ENCODE measurements at regions not wholly inside any gene's neighbourhood (a gene's known extent, or its start where the extent isn't known, plus 50 kb on each side); places are given as distances from the start of the nearest gene placed in this dataset.

DNA sequence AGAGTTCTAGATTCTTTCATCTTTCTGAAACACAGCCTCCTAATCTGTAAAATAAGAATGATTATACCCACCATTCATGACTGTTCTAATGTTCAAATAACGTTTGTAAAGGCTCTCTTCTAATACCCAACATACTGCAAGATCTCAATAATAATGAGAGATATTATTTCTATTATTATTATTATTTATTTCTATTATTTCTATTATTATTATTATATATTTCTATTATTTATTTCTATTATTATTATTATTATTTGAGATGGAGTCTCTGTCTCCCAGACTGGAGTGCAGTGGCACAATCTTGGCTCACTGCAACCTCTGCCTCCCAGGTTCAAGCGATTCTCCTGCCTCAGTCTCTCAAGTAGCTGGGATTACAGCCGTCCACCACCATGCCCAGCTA lies 395.5 kb downstream of the EFNB2 start:
- H3K9me3 Mint-ChIP-seq, result peaks cover 4% of the 10 kb centered on the region; the same call in 1 of the 3 replicates
- no peak for ATAC-seq
- peaks cover 23% of the 10 kb centered on the region for H3K4me1 Mint-ChIP-seq

DNA sequence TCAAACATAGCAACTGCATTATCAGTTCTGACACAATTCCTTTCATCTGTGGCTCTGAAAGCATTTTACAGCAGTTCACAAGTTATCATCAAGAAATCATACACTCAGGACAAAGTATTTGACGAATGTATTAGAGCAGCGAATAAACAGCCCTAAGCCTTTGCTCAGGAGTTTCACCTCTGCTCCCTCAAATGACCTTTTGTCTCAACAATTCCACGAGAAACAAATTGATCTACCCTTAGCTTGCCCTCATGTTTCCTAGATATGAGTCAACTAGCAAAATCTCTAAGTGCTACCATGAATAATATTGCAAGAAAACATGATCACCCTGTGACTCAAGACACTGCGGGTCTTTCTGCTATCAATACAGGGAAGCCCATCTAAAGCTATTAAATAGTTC lies 396.1 kb downstream of the EFNB2 start:
- Mint-ChIP-seq H3K4me3 (no peak overlapping the region), H3K9me3 (peaks cover 8% of the 10 kb centered on the region), H3K27me3 (ENCODE audit: insufficient read depth, low read depth, poor library complexity) (no peaks in the 10 kb centered on the region), H3K27ac (no peak overlapping the region), H3K36me3 (ENCODE audit: low read depth) (peaks cover 6% of the 10 kb centered on the region), H3K4me1 (peaks cover 19% of the 10 kb centered on the region)
- Histone ChIP-seq H3K27ac (ENCODE audit: low read depth) (no peak overlapping the region), H3K9me2 (ENCODE audit: insufficient read depth) (no peaks in the 10 kb centered on the region; the same call in none of the 2 replicates), H2AFZ (no peak overlapping the region), H3K4me2 (no peak overlapping the region), H3F3A (replicated peaks; ENCODE audit: low read depth) (no peaks in the 10 kb centered on the region), H4K20me1 (replicated peaks; ENCODE audit: insufficient read depth) (no peaks in the 10 kb centered on the region), H3K27me3 (ENCODE audit: insufficient read depth) (no peaks in the 10 kb centered on the region), H3K36me3 (ENCODE audit: insufficient read depth) (no peaks in the 10 kb centered on the region), H3K4me3 (no peak overlapping the region), H3K79me2 (replicated peaks; ENCODE audit: insufficient read depth) (no peaks in the 10 kb centered on the region), H3K4me1 (ENCODE audit: insufficient read depth) (peaks cover 18% of the 10 kb centered on the region)
- ATAC-seq, result no peak
- no peak for DNase-seq (ENCODE audit: low spot score)
- TF ChIP-seq NANOG (IDR thresholded peaks at IDR 0.05; ENCODE audit: borderline replicate concordance) (no peak), CREB1 (CRISPR knock-in tag; IDR thresholded peaks at IDR 0.05; ENCODE audit: low read depth) (no peak), REST (IDR thresholded peaks at IDR 0.05; ENCODE audit: unreplicated experiment) (no peak), EZH2phosphoT487 (IDR thresholded peaks at IDR 0.05; ENCODE audit: unreplicated experiment) (no peak), JUNB (IDR thresholded peaks at IDR 0.05; ENCODE audit: unreplicated experiment) (no peak), ZNF331 (CRISPR knock-in tag; IDR thresholded peaks at IDR 0.05; ENCODE audit: low read depth) (no peak), EZH2 (IDR thresholded peaks at IDR 0.05; ENCODE audit: low read depth, unreplicated experiment) (no peak), POLR2AphosphoS5 (IDR thresholded peaks at IDR 0.05; ENCODE audit: low read depth) (no peak)
- TF ChIP-seq, protein P1, sequence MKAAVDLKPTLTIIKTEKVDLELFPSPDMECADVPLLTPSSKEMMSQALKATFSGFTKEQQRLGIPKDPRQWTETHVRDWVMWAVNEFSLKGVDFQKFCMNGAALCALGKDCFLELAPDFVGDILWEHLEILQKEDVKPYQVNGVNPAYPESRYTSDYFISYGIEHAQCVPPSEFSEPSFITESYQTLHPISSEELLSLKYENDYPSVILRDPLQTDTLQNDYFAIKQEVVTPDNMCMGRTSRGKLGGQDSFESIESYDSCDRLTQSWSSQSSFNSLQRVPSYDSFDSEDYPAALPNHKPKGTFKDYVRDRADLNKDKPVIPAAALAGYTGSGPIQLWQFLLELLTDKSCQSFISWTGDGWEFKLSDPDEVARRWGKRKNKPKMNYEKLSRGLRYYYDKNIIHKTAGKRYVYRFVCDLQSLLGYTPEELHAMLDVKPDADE (IDR thresholded peaks at IDR 0.05), result no peak
- TF ChIP-seq, protein P2, sequence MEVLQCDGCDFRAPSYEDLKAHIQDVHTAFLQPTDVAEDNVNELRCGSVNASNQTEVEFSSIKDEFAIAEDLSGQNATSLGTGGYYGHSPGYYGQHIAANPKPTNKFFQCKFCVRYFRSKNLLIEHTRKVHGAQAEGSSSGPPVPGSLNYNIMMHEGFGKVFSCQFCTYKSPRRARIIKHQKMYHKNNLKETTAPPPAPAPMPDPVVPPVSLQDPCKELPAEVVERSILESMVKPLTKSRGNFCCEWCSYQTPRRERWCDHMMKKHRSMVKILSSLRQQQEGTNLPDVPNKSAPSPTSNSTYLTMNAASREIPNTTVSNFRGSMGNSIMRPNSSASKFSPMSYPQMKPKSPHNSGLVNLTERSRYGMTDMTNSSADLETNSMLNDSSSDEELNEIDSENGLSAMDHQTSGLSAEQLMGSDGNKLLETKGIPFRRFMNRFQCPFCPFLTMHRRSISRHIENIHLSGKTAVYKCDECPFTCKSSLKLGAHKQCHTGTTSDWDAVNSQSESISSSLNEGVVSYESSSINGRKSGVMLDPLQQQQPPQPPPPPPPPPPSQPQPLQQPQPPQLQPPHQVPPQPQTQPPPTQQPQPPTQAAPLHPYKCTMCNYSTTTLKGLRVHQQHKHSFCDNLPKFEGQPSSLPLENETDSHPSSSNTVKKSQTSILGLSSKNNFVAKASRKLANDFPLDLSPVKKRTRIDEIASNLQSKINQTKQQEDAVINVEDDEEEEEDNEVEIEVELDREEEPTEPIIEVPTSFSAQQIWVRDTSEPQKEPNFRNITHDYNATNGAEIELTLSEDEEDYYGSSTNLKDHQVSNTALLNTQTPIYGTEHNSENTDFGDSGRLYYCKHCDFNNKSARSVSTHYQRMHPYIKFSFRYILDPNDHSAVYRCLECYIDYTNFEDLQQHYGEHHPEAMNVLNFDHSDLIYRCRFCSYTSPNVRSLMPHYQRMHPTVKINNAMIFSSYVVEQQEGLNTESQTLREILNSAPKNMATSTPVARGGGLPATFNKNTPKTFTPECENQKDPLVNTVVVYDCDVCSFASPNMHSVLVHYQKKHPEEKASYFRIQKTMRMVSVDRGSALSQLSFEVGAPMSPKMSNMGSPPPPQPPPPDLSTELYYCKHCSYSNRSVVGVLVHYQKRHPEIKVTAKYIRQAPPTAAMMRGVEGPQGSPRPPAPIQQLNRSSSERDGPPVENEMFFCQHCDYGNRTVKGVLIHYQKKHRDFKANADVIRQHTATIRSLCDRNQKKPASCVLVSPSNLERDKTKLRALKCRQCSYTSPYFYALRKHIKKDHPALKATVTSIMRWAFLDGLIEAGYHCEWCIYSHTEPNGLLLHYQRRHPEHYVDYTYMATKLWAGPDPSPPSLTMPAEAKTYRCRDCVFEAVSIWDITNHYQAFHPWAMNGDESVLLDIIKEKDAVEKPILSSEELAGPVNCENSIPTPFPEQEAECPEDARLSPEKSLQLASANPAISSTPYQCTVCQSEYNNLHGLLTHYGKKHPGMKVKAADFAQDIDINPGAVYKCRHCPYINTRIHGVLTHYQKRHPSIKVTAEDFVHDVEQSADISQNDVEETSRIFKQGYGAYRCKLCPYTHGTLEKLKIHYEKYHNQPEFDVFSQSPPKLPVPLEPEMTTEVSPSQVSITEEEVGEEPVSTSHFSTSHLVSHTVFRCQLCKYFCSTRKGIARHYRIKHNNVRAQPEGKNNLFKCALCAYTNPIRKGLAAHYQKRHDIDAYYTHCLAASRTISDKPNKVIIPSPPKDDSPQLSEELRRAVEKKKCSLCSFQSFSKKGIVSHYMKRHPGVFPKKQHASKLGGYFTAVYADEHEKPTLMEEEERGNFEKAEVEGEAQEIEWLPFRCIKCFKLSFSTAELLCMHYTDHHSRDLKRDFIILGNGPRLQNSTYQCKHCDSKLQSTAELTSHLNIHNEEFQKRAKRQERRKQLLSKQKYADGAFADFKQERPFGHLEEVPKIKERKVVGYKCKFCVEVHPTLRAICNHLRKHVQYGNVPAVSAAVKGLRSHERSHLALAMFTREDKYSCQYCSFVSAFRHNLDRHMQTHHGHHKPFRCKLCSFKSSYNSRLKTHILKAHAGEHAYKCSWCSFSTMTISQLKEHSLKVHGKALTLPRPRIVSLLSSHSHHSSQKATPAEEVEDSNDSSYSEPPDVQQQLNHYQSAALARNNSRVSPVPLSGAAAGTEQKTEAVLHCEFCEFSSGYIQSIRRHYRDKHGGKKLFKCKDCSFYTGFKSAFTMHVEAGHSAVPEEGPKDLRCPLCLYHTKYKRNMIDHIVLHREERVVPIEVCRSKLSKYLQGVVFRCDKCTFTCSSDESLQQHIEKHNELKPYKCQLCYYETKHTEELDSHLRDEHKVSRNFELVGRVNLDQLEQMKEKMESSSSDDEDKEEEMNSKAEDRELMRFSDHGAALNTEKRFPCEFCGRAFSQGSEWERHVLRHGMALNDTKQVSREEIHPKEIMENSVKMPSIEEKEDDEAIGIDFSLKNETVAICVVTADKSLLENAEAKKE (CRISPR knock-in tag; IDR thresholded peaks at IDR 0.05), result no peak

More for the DNA sequence above, 395.5 kb downstream of the EFNB2 start:
- H2AFZ ChIP-seq, result no peak overlapping the region
- Mint-ChIP-seq H3K36me3 (ENCODE audit: low read depth) (0 out of 3 replicates have a peak, but pooled peaks cover 2% of the 10 kb centered on the region), H3K4me3 (no peak overlapping the region), H3K27me3 (ENCODE audit: insufficient read depth, low read depth, poor library complexity) (no peaks in the 10 kb centered on the region), H3K27ac (no peak overlapping the region)
- no peaks in the 10 kb centered on the region for H3F3A ChIP-seq (replicated peaks; ENCODE audit: low read depth)
- no peak for TF ChIP-seq ZNF114 (CRISPR knock-in tag; IDR thresholded peaks at IDR 0.05)
- TF ChIP-seq EZH2phosphoT487 (IDR thresholded peaks at IDR 0.05; ENCODE audit: unreplicated experiment), result no peak
- no peak for TF ChIP-seq ZNF331 (CRISPR knock-in tag; IDR thresholded peaks at IDR 0.05; ENCODE audit: low read depth)
- no peak for TF ChIP-seq JUNB (IDR thresholded peaks at IDR 0.05; ENCODE audit: unreplicated experiment)
- no peak overlapping the region for H3K4me3 ChIP-seq
- H3K4me2 ChIP-seq, result no peak overlapping the region
- no peak overlapping the region for H3K27ac ChIP-seq (ENCODE audit: low read depth)
- peaks cover 22% of the 10 kb centered on the region for H3K4me1 ChIP-seq (ENCODE audit: insufficient read depth)
- no peaks in the 10 kb centered on the region for H3K79me2 ChIP-seq (replicated peaks; ENCODE audit: insufficient read depth)
- DNase-seq (ENCODE audit: low spot score), result no peak
- H4K20me1 ChIP-seq (replicated peaks; ENCODE audit: insufficient read depth), result no peaks in the 10 kb centered on the region
- H3K9me2 ChIP-seq (ENCODE audit: insufficient read depth), result no peaks in the 10 kb centered on the region; the same call in none of the 2 replicates
- H3K27me3 ChIP-seq (ENCODE audit: insufficient read depth), result no peaks in the 10 kb centered on the region
- H3K36me3 ChIP-seq (ENCODE audit: insufficient read depth), result no peaks in the 10 kb centered on the region

Measured in GM23338 (cell line).